CD4-positive, alpha-beta T cell (primary cell): ENCODE measurements at regions not wholly inside any gene's neighbourhood (a gene's known extent, or its start where the extent isn't known, plus 50 kb on each side); places are given as distances from the start of the nearest gene placed in this dataset.

ENCODE experiments used
- ATAC-seq: fragments of 200-7000 bp; cut with Tn5 transposase; one replicate; pipeline ENCODE4 v1.10.0; 2022; ENCODE audit warnings: mild to moderate bottlenecking; ENCODE audit not compliant: poor library complexity
- CTCF ChIA-PET: fragments of 350-600 bp; sonication (Branson Sonifier 250); formaldehyde crosslinking; loops from one replicate; lab custom pipeline; 2021; ENCODE audit warnings: antibody characterized with exemption, inconsistent platforms; lab: Charles Lee
- POLR2A ChIA-PET: fragments of 350-600 bp; sonication (Branson Sonifier 250); formaldehyde crosslinking; loops from one replicate; lab custom pipeline; 2021; ENCODE audit warnings: antibody characterized with exemption, inconsistent platforms; lab: Charles Lee
- DNase-seq, 14 experiments: peaks; one replicate each; pipeline ENCODE4 v3.0.0-alpha.2; 2013 to 2020; ENCODE audit warnings: mixed read lengths in 2 of 14
- H3K27ac ChIP-seq, 2 donors: one replicate each; pipeline versions ENCODE4 v1.5.1 to v1.7.0; 2013; ENCODE audit warnings: low read length in 2 of 2, low read depth in 1 of 2, mild to moderate bottlenecking in 1 of 2
- H3K27me3 ChIP-seq, 2 experiments: 1 replicate in 1 of 2; 2 replicates in 1 of 2; pipeline versions ENCODE4 v1.6.1 to v1.7.0; 2013; ENCODE audit warnings: low read length in 2 of 2, control low read depth in 1 of 2, mild to moderate bottlenecking in 1 of 2, moderate library complexity in 1 of 2; ENCODE audit not compliant: insufficient read depth in 2 of 2, control insufficient read depth in 1 of 2
- H3K36me3 ChIP-seq: one replicate; pipeline ENCODE4 v1.6.1; 2013; ENCODE audit warnings: low read length, control low read depth; ENCODE audit not compliant: insufficient read depth
- H3K4me1 ChIP-seq: one replicate; pipeline ENCODE4 v1.6.1; 2013; ENCODE audit warnings: low read length, control low read depth; ENCODE audit not compliant: insufficient read depth
- H3K4me3 ChIP-seq: one replicate; pipeline ENCODE4 v1.5.1; 2013; ENCODE audit warnings: mild to moderate bottlenecking, low read length, moderate library complexity
- H3K9me3 ChIP-seq, 2 experiments: 1 replicate in 1 of 2; 2 replicates in 1 of 2; pipeline versions ENCODE4 v1.6.1 to v1.7.0; 2013; ENCODE audit warnings: low read length in 2 of 2, mild to moderate bottlenecking in 2 of 2, control low read depth in 1 of 2, moderate library complexity in 1 of 2; ENCODE audit not compliant: control insufficient read depth in 1 of 2, insufficient read depth in 1 of 2
- H3K27ac Mint-ChIP-seq: one replicate; pipeline ENCODE4 v1.8.0; 2020; ENCODE audit warnings: mixed read lengths
- H3K27me3 Mint-ChIP-seq: one replicate; pipeline ENCODE4 v1.8.0; 2021; ENCODE audit warnings: mixed read lengths
- H3K36me3 Mint-ChIP-seq: one replicate; pipeline ENCODE4 v1.8.0; 2021; ENCODE audit warnings: low read depth, mixed read lengths
- H3K4me1 Mint-ChIP-seq: one replicate; pipeline ENCODE4 v1.8.0; 2021; ENCODE audit warnings: low read depth, mixed read lengths
- H3K4me3 Mint-ChIP-seq: one replicate; pipeline ENCODE4 v1.8.0; 2020; ENCODE audit warnings: mild to moderate bottlenecking, mixed read lengths
- H3K9me3 Mint-ChIP-seq: one replicate; pipeline ENCODE4 v1.8.0; 2020; ENCODE audit warnings: mixed read lengths
- intact Hi-C, 2 experiments: fragments of 100-400 bp; cut with DNase I in 1 of 2; cut with micrococcal nuclease in 1 of 2; formaldehyde crosslinking; loops; one replicate each; pipeline versions ENCODE4 v1.15.1 to v1.9.0; 2023 to 2025; cut with DNase I, micrococcal nuclease
- TF ChIP-seq, protein P1 (sequence below): fragments of 200-600 bp; IDR thresholded peaks from one replicate; pipeline ENCODE4 v1.8.0; 2022; ENCODE audit warnings: antibody characterized with exemption, mild to moderate bottlenecking

DNA sequence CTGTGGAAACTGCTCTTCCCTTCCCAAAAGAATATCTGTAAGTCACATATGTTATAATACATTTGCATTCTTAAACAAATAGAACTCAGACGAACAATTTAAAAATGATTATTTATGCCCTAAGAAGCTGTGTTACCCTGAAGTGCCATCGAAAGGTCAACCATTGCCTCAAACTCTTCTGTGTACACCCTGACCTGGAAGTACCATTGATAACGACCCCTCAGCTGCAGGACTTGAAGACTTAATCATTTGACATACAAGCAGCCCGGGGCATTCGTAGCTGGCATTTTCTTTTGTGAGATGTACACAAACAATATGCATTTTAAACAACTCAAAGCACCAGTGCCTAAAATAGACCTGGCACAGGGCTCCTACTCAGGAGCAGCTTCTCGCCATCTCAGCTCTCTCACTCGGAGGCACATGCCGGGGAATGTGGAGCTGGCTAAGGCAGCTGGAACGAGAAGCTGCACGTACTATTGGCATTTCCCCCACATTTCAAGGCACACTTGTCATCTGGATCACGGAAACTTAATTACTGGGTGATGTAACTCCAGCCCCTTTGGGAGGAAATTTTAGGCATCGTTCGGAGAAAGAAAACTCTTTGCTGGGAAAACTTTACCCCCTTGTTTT is 170.0 kb upstream of the GALNT5 start:
- H3K9me3 ChIP-seq = no peaks in the 10 kb centered on the region

DNA sequence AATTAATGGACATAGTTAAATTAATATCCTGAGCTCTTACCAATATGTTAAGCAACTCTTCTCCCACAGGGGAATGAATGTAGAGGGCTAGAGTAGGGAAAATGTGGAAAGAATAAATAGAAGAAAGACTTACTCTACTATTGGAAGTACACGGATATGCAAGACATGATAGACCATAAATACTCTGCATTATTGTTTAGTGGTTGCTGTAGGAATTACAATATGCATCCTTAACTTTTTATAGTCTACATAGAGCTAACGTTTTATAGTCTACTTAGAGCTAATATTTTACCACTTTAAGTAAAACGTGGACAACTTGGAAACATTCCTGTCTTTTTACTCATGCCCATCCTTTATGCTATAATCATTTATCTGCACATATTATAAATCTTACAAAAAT is 163.8 kb upstream of the GALNT5 start:
- peaks cover 3% of the 10 kb centered on the region for H3K9me3 Mint-ChIP-seq
- Histone ChIP-seq H3K4me1 (no peaks in the 10 kb centered on the region), H3K9me3 (no peaks in the 10 kb centered on the region), H3K27ac (no peak overlapping the region), H3K27me3 (no peaks in the 10 kb centered on the region), H3K4me3 (no peak overlapping the region), H3K36me3 (no peaks in the 10 kb centered on the region)
- intact Hi-C loops = no loop called here
- H3K27ac Mint-ChIP-seq = no peak overlapping the region
- H3K4me3 Mint-ChIP-seq = no peak overlapping the region
- CTCF ChIA-PET = interaction anchor here (1.0 kb wide), 1 partner anchor 10 kb away, joined by 3 read pairs; no protein-coding TSS in a partner anchor
- DNase-seq (no peak), ATAC-seq (no peak)
- H3K4me1 Mint-ChIP-seq = no peaks in the 10 kb centered on the region
- H3K36me3 Mint-ChIP-seq = no peaks in the 10 kb centered on the region
- POLR2A ChIA-PET = no interaction called here
- TF ChIP-seq, protein P1, sequence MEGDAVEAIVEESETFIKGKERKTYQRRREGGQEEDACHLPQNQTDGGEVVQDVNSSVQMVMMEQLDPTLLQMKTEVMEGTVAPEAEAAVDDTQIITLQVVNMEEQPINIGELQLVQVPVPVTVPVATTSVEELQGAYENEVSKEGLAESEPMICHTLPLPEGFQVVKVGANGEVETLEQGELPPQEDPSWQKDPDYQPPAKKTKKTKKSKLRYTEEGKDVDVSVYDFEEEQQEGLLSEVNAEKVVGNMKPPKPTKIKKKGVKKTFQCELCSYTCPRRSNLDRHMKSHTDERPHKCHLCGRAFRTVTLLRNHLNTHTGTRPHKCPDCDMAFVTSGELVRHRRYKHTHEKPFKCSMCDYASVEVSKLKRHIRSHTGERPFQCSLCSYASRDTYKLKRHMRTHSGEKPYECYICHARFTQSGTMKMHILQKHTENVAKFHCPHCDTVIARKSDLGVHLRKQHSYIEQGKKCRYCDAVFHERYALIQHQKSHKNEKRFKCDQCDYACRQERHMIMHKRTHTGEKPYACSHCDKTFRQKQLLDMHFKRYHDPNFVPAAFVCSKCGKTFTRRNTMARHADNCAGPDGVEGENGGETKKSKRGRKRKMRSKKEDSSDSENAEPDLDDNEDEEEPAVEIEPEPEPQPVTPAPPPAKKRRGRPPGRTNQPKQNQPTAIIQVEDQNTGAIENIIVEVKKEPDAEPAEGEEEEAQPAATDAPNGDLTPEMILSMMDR = no peak
- H3K27me3 Mint-ChIP-seq = no peaks in the 10 kb centered on the region

More for the DNA sequence above, 170.0 kb upstream of the GALNT5 start:
- Mint-ChIP-seq H3K36me3 (no peaks in the 10 kb centered on the region), H3K4me1 (no peaks in the 10 kb centered on the region), H3K27ac (no peak overlapping the region), H3K27me3 (no peaks in the 10 kb centered on the region), H3K9me3 (no peaks in the 10 kb centered on the region), H3K4me3 (no peak overlapping the region)
- DNase-seq (no peak), ATAC-seq (no peak)
- Histone ChIP-seq H3K27ac (no peak overlapping the region), H3K4me3 (no peak overlapping the region), H3K36me3 (no peaks in the 10 kb centered on the region), H3K4me1 (no peaks in the 10 kb centered on the region), H3K27me3 (no peaks in the 10 kb centered on the region)
- ChIA-PET CTCF (no interaction called here), POLR2A (no interaction called here)
- intact Hi-C loops = no loop called here
- TF ChIP-seq, protein P1 = no peak

DNA sequence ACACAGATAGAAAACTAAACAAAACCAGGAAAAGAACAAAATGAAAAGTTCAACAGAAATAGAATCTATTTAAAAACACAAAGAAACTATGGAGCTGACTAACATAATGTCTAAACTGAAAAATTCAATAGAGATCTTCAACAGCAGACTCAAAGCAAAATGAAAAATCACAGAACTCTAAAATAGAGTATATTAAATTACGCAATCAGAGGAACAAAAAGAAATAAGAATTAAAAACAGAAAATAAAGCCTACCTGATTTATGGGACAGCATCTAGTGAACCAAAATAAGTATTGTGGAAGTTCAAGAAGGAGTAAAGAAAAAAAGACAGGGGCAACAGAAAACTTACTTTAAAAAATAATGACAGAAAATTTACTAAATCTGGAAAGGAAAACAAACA is 152.1 kb upstream of the GALNT5 start:
- H3K4me3 Mint-ChIP-seq = no peak overlapping the region
- intact Hi-C loops = no loop called here
- H3K27me3 ChIP-seq = no peaks in the 10 kb centered on the region
- no peak overlapping the region for H3K4me3 ChIP-seq
- no peaks in the 10 kb centered on the region for H3K36me3 ChIP-seq
- TF ChIP-seq, protein P1 = no peak
- ATAC-seq (no peak), DNase-seq (no peak)
- ChIA-PET POLR2A (no interaction called here), CTCF (no interaction called here)
- no peaks in the 10 kb centered on the region for H3K4me1 ChIP-seq
- no peak overlapping the region for H3K27ac ChIP-seq
- no peaks in the 10 kb centered on the region for H3K36me3 Mint-ChIP-seq
- peaks cover 5% of the 10 kb centered on the region for H3K9me3 Mint-ChIP-seq
- no peak overlapping the region for H3K27ac Mint-ChIP-seq
- peaks cover 4% of the 10 kb centered on the region for H3K27me3 Mint-ChIP-seq
- H3K9me3 ChIP-seq = peaks cover 5 to 7% of the 10 kb centered on the region in 2 experiments
- no peaks in the 10 kb centered on the region for H3K4me1 Mint-ChIP-seq
